C4-2B (cell line): ENCODE measurements at regions not wholly inside any gene's neighbourhood (a gene's known extent, or its start where the extent isn't known, plus 50 kb on each side); places are given as distances from the start of the nearest gene placed in this dataset.

Source experiments
- ZFX ChIP-seq: fragments of 450-650 bp; IDR thresholded peaks from 2 replicates; pipeline ENCODE4 v1.6.1; 2017
- TF ChIP-seq, protein P1 (sequence below): fragments of 450-650 bp; conservative IDR thresholded peaks from 2 replicates; pipeline ENCODE4 v1.5.1; 2017; ENCODE audit warnings: mild to moderate bottlenecking

DNA sequence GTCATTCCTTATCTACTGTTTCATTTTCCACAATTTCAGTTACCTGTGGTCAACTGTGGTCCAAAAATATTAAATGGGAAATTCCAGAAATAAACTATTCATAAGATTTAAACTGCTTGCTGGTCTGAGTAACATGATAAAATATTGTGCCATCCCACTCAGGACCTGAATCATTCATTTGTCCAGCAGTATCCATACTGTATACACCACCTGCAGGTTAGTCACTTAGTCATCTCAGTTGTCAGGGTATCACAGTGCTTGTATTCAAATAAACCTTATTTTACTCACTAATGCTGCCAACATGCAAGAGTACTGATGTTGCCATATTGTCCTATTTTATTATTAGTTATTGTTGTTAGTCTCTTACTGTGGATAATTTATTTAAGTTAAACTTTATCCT lies 139.7 kb downstream of the FBXO4 start:
- TF ChIP-seq, protein P1, sequence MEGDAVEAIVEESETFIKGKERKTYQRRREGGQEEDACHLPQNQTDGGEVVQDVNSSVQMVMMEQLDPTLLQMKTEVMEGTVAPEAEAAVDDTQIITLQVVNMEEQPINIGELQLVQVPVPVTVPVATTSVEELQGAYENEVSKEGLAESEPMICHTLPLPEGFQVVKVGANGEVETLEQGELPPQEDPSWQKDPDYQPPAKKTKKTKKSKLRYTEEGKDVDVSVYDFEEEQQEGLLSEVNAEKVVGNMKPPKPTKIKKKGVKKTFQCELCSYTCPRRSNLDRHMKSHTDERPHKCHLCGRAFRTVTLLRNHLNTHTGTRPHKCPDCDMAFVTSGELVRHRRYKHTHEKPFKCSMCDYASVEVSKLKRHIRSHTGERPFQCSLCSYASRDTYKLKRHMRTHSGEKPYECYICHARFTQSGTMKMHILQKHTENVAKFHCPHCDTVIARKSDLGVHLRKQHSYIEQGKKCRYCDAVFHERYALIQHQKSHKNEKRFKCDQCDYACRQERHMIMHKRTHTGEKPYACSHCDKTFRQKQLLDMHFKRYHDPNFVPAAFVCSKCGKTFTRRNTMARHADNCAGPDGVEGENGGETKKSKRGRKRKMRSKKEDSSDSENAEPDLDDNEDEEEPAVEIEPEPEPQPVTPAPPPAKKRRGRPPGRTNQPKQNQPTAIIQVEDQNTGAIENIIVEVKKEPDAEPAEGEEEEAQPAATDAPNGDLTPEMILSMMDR: no peak
- no peak for TF ChIP-seq ZFX
